GM12878 (cell line): ENCODE measurements at regions not wholly inside any gene's neighbourhood (a gene's known extent, or its start where the extent isn't known, plus 50 kb on each side); places are given as distances from the start of the nearest gene placed in this dataset.

Experiments
- ATAC-seq: fragments of 200-7000 bp; cut with Tn5 transposase; 3 replicates; pipeline ENCODE4 v1.9.1; 2020; ENCODE audit warnings: mild to moderate bottlenecking, moderate library complexity
- BruUV-seq: library from RNA; stranded (reverse); fragments of 400-500 nt; replicated peaks from 2 replicates; lab custom pipeline; 2021; lab: Mats Ljungman, UMichigan
- CTCF ChIA-PET: fragments of 300-600 bp; sonication (Branson Sonifier 250); formaldehyde crosslinking; extraction: SDS; loops from one replicate; lab custom pipeline; 2021; ENCODE audit warnings: inconsistent platforms; lab: Yijun Ruan, JAX
- POLR2A ChIA-PET: fragments of 350-600 bp; formaldehyde crosslinking; extraction: SDS; loops from one replicate; lab custom pipeline; 2021; ENCODE audit warnings: inconsistent platforms; lab: Charles Lee
- RAD21 ChIA-PET: fragments of 300-600 bp; sonication (Branson Sonifier 250); formaldehyde crosslinking; loops from one replicate; lab custom pipeline; 2023; ENCODE audit warnings: antibody characterized with exemption; ENCODE audit not compliant: unreplicated experiment; lab: Charles Lee
- SMC1A ChIA-PET: fragments of 300-600 bp; sonication (Branson Sonifier 250); formaldehyde crosslinking; loops from one replicate; lab custom pipeline; 2023; ENCODE audit not compliant: unreplicated experiment, uncharacterized antibody; lab: Charles Lee
- DNase-seq: peaks from one replicate; pipeline ENCODE4 v3.0.0-alpha.2; 2011; ENCODE audit warnings: low read depth, low spot score
- FAIRE-seq: peaks from 3 replicates; lab custom pipeline; 2011; peaks lifted over from hg19 to GRCh38; lab: Jason Lieb, UNC
- H2AFZ ChIP-seq: 2 replicates; pipeline ENCODE4 v1.6.0; 2011; ENCODE audit warnings: low read depth, low read length, control low read depth; ENCODE audit not compliant: control insufficient read depth
- H3K27ac ChIP-seq: 2 replicates; pipeline ENCODE4 v1.5.1; 2011; ENCODE audit warnings: control low read depth; ENCODE audit not compliant: control insufficient read depth, insufficient read depth
- H3K27me3 ChIP-seq, 2 experiments: replicated peaks in 1 of 2; 2 replicates each; pipeline versions ENCODE4 v1.6.0 to v1.6.1; 2011; ENCODE audit warnings: low read length in 1 of 2; ENCODE audit not compliant: control insufficient read depth in 2 of 2, insufficient read depth in 2 of 2
- H3K36me3 ChIP-seq, 2 experiments: 2 replicates each; pipeline ENCODE4 v1.5.1; 2011; ENCODE audit warnings: low read length in 1 of 2; ENCODE audit not compliant: control insufficient read depth in 2 of 2, insufficient read depth in 2 of 2
- H3K4me1 ChIP-seq: 2 replicates; pipeline ENCODE4 v1.6.1; 2011; ENCODE audit warnings: mild to moderate bottlenecking, low read length, moderate library complexity, mixed read lengths; ENCODE audit not compliant: control insufficient read depth, insufficient read depth
- H3K4me2 ChIP-seq: 2 replicates; pipeline ENCODE4 v1.6.0; 2011; ENCODE audit warnings: control low read depth; ENCODE audit not compliant: control insufficient read depth, insufficient read depth
- H3K4me3 ChIP-seq: fragments of 200-600 bp; sonication (generic); 2 replicates; pipeline ENCODE4 v1.5.1; 2016
- H3K79me2 ChIP-seq: 2 replicates; pipeline ENCODE4 v1.6.0; 2011; ENCODE audit warnings: low read length; ENCODE audit not compliant: control insufficient read depth, insufficient read depth
- H3K9ac ChIP-seq: 2 replicates; pipeline ENCODE4 v1.8.0; 2011; ENCODE audit warnings: low read length, control low read depth, mixed read lengths; ENCODE audit not compliant: control insufficient read depth, insufficient read depth
- H3K9me3 ChIP-seq: replicated peaks from 3 replicates; pipeline ENCODE4 v1.5.1; 2011; ENCODE audit warnings: mild to moderate bottlenecking, low read length; ENCODE audit not compliant: control insufficient read depth, insufficient read depth
- H4K20me1 ChIP-seq: 2 replicates; pipeline ENCODE4 v1.6.0; 2011; ENCODE audit not compliant: control insufficient read depth, insufficient read depth
- BACH1 ChIP-seq: fragments of 450-650 bp; IDR thresholded peaks from 2 replicates; pipeline ENCODE4 v1.6.1; 2017; ENCODE audit warnings: mild to moderate bottlenecking, borderline replicate concordance
- CBFB ChIP-seq: IDR thresholded peaks from 2 replicates; pipeline ENCODE4 v1.6.1; 2016; ENCODE audit warnings: antibody characterized with exemption, low read depth
- HDGF ChIP-seq: fragments of 450-650 bp; IDR thresholded peaks from 2 replicates; pipeline ENCODE4 v1.6.1; 2016; ENCODE audit warnings: antibody characterized with exemption
- IKZF1 ChIP-seq: fragments of 450-650 bp; conservative IDR thresholded peaks from 2 replicates; pipeline ENCODE4 v1.6.1; 2017; ENCODE audit warnings: antibody characterized with exemption, mild to moderate bottlenecking
- POLR2A ChIP-seq: IDR thresholded peaks from 2 replicates; pipeline ENCODE4 v1.6.1; 2011; ENCODE audit warnings: low read depth, mild to moderate bottlenecking, low read length
- STAT3 ChIP-seq: IDR thresholded peaks from 2 replicates; pipeline ENCODE4 v1.6.1; 2011; ENCODE audit warnings: low read depth, low read length, improper control_type of control experiment
- WGBS: methylation state at CpG from one replicate; pipeline ENCODE4 v1.1.6; 2016; ENCODE audit warnings: low lambda C conversion rate; ENCODE audit not compliant: insufficient replicate concordance, insufficient coverage; ENCODE audit errors: missing lambda C conversion rate; 5-methylcytosine and 5-hydroxymethylcytosine counted together
- in situ Hi-C: fragments of 300-500 bp; cut with MboI; formaldehyde crosslinking; loops from 9 replicates; pipeline ENCODE4 v1.14.3; 2018; ENCODE audit warnings: mixed read lengths
- intact Hi-C: fragments of 100-400 bp; cut with micrococcal nuclease; formaldehyde crosslinking; loops from one replicate; pipeline ENCODE4 v1.14.2; 2022; ENCODE audit not compliant: unreplicated experiment
- TF ChIP-seq, protein P1 (sequence below): IDR thresholded peaks from 2 replicates; pipeline ENCODE4 v1.6.1; 2012; ENCODE audit warnings: low read depth, low read length, improper control_type of control experiment
- TF ChIP-seq, protein P2 (sequence below): fragments of 450-650 bp; formaldehyde crosslinking; IDR thresholded peaks from 2 replicates; pipeline ENCODE4 v1.4.0; 2022; ENCODE audit warnings: mild to moderate bottlenecking, moderate library complexity

DNA sequence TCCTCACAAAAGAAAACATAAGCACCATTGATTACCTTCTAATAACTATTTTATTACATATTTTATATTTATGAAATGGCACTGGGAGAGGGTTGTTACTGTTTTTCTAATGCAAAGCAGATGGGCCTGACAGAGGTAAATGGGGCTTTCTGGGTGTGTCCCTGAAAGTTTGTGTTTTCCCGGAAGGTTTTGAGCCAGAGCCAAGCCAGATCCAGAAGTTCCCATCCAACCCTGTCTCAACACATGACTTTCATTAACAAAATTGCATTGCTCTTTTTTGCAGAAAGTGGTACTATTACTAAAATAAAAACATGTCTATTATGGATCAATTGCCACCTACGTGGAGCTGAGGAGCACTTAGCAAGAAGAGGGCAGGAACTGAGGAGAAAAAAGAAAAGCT, 181.3 kb downstream of the RAB28 start:
- ATAC-seq (no peak), DNase-seq (no peak), FAIRE-seq (no peak)
- Histone ChIP-seq H3K4me1 (no peaks in the 10 kb centered on the region), H3K79me2 (no peaks in the 10 kb centered on the region), H3K4me2 (no peak overlapping the region), H3K9me3 (no peaks in the 10 kb centered on the region; the same call in 2 of the 3 replicates), H3K27me3 (no peaks in the 10 kb centered on the region), H3K4me3 (no peak overlapping the region), H2AFZ (no peak overlapping the region), H3K27ac (no peak overlapping the region), H3K9ac (no peak overlapping the region), H3K36me3 (no peaks in the 10 kb centered on the region), H4K20me1 (no peaks in the 10 kb centered on the region)
- POLR2A ChIA-PET: no interaction called here
- CTCF ChIA-PET: interaction anchor here (0.5 kb wide), 1 partner anchor 92 kb away, joined by 3 read pairs; no protein-coding TSS in a partner anchor
- WGBS: 50% methylated on average over 2 of the region's 2 CpGs
- TF ChIP-seq IKZF1 (no peak), BACH1 (no peak), STAT3 (no peak), HDGF (no peak), CBFB (no peak), POLR2A (no peak)
- TF ChIP-seq, protein P1, sequence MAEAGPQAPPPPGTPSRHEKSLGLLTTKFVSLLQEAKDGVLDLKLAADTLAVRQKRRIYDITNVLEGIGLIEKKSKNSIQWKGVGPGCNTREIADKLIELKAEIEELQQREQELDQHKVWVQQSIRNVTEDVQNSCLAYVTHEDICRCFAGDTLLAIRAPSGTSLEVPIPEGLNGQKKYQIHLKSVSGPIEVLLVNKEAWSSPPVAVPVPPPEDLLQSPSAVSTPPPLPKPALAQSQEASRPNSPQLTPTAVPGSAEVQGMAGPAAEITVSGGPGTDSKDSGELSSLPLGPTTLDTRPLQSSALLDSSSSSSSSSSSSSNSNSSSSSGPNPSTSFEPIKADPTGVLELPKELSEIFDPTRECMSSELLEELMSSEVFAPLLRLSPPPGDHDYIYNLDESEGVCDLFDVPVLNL: no peak
- TF ChIP-seq, protein P2, sequence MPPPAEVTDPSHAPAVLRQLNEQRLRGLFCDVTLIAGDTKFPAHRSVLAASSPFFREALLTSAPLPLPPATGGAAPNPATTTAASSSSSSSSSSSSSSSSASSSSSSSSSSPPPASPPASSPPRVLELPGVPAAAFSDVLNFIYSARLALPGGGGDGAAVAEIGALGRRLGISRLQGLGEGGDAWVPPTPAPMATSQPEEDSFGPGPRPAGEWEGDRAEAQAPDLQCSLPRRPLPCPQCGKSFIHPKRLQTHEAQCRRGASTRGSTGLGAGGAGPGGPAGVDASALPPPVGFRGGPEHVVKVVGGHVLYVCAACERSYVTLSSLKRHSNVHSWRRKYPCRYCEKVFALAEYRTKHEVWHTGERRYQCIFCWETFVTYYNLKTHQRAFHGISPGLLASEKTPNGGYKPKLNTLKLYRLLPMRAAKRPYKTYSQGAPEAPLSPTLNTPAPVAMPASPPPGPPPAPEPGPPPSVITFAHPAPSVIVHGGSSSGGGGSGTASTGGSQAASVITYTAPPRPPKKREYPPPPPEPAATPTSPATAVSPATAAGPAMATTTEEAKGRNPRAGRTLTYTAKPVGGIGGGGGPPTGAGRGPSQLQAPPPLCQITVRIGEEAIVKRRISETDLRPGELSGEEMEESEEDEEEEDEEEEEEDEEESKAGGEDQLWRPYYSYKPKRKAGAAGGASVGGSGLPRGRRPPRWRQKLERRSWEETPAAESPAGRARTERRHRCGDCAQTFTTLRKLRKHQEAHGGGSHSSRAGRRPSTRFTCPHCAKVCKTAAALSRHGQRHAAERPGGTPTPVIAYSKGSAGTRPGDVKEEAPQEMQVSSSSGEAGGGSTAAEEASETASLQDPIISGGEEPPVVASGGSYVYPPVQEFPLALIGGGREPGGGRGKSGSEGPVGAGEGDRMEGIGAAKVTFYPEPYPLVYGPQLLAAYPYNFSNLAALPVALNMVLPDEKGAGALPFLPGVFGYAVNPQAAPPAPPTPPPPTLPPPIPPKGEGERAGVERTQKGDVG (CRISPR knock-in tag): no peak
- in situ Hi-C loops: no loop called here
- RAD21 ChIA-PET: no interaction called here
- SMC1A ChIA-PET: no interaction called here
- intact Hi-C loops: no loop called here
- no TSS peak for BruUV-seq
